ENCODE measurements at regions not wholly inside any gene's neighbourhood (a gene's known extent, or its start where the extent isn't known, plus 50 kb on each side); places are given as distances from the start of the nearest gene placed in this dataset.
"Not testable (repeated sequence)": the region's sequence is repeated elsewhere in the genome, so short reads cannot be mapped to it uniquely, and the experiment has no call there.

- Mint-ChIP-seq H3K4me1 (ENCODE audit: unreplicated experiment) (peaks cover 3% of the 10 kb centered on the region), H3K27me3 (ENCODE audit: unreplicated experiment) (peaks cover 2% of the 10 kb centered on the region), H3K27ac (ENCODE audit: unreplicated experiment) (no peak overlapping the region), H3K4me3 (ENCODE audit: unreplicated experiment) (no peak overlapping the region), H3K36me3 (ENCODE audit: low read depth, unreplicated experiment) (peaks cover 3% of the 10 kb centered on the region), H3K9me3 (ENCODE audit: unreplicated experiment) (no peaks in the 10 kb centered on the region)
- DNase-seq (ENCODE audit: low spot score): no peak
- no peak for TF ChIP-seq CTCF (IDR thresholded peaks at IDR 0.05; ENCODE audit: unreplicated experiment)
Observed at GRCh38 chr1:91190996-91191395, 169.2 kb upstream of the ZNF644 start.

- Mint-ChIP-seq H3K4me1 (ENCODE audit: unreplicated experiment) (peaks cover 3% of the 10 kb centered on the region), H3K27me3 (ENCODE audit: unreplicated experiment) (peaks cover 2% of the 10 kb centered on the region), H3K27ac (ENCODE audit: unreplicated experiment) (no peak overlapping the region), H3K36me3 (ENCODE audit: low read depth, unreplicated experiment) (peaks cover 8% of the 10 kb centered on the region), H3K9me3 (ENCODE audit: unreplicated experiment) (no peaks in the 10 kb centered on the region), H3K4me3 (ENCODE audit: unreplicated experiment) (no peak overlapping the region)
- no peak for TF ChIP-seq CTCF (IDR thresholded peaks at IDR 0.05; ENCODE audit: unreplicated experiment)
- DNase-seq (ENCODE audit: low spot score): no peak
Observed at GRCh38 chr1:91189096-91189495, 167.3 kb upstream of the ZNF644 start.

- DNase-seq (ENCODE audit: low spot score); H3K4me3 Mint-ChIP-seq (ENCODE audit: unreplicated experiment); H3K27me3 Mint-ChIP-seq (ENCODE audit: unreplicated experiment); H3K4me1 Mint-ChIP-seq (ENCODE audit: unreplicated experiment); H3K36me3 Mint-ChIP-seq (ENCODE audit: low read depth, unreplicated experiment); H3K9me3 Mint-ChIP-seq (ENCODE audit: unreplicated experiment); H3K27ac Mint-ChIP-seq (ENCODE audit: unreplicated experiment): not testable (repeated sequence)
Observed at GRCh38 chr1:91182807-91183206, 161.0 kb upstream of the ZNF644 start.

- no peak overlapping the region for H3K4me3 Mint-ChIP-seq (ENCODE audit: unreplicated experiment)
- H3K27me3 Mint-ChIP-seq (ENCODE audit: unreplicated experiment): peaks cover 2% of the 10 kb centered on the region
- no peak overlapping the region for H3K27ac Mint-ChIP-seq (ENCODE audit: unreplicated experiment)
- TF ChIP-seq CTCF (IDR thresholded peaks at IDR 0.05; ENCODE audit: unreplicated experiment): no peak
- no peaks in the 10 kb centered on the region for H3K9me3 Mint-ChIP-seq (ENCODE audit: unreplicated experiment)
- H3K36me3 Mint-ChIP-seq (ENCODE audit: low read depth, unreplicated experiment): no peaks in the 10 kb centered on the region
- peaks cover 25% of the 10 kb centered on the region for H3K4me1 Mint-ChIP-seq (ENCODE audit: unreplicated experiment)
- no peak for DNase-seq (ENCODE audit: low spot score)
Observed at GRCh38 chr1:91176250-91176649, 154.4 kb upstream of the ZNF644 start.

- H3K4me3 Mint-ChIP-seq (ENCODE audit: unreplicated experiment): no peak overlapping the region
- no peak overlapping the region for H3K27ac Mint-ChIP-seq (ENCODE audit: unreplicated experiment)
- peaks cover 25% of the 10 kb centered on the region for H3K4me1 Mint-ChIP-seq (ENCODE audit: unreplicated experiment)
- H3K9me3 Mint-ChIP-seq (ENCODE audit: unreplicated experiment): no peaks in the 10 kb centered on the region
- DNase-seq (ENCODE audit: low spot score): no peak
- no peaks in the 10 kb centered on the region for H3K36me3 Mint-ChIP-seq (ENCODE audit: low read depth, unreplicated experiment)
- peaks cover 2% of the 10 kb centered on the region for H3K27me3 Mint-ChIP-seq (ENCODE audit: unreplicated experiment)
- TF ChIP-seq CTCF (IDR thresholded peaks at IDR 0.05; ENCODE audit: unreplicated experiment): no peak
Observed at GRCh38 chr1:91174734-91175133, 152.9 kb upstream of the ZNF644 start.

Measured in endothelial cell (in vitro differentiated cells).